ENCODE measurements at regions not wholly inside any gene's neighbourhood (a gene's known extent, or its start where the extent isn't known, plus 50 kb on each side); places are given as distances from the start of the nearest gene placed in this dataset.

DNA sequence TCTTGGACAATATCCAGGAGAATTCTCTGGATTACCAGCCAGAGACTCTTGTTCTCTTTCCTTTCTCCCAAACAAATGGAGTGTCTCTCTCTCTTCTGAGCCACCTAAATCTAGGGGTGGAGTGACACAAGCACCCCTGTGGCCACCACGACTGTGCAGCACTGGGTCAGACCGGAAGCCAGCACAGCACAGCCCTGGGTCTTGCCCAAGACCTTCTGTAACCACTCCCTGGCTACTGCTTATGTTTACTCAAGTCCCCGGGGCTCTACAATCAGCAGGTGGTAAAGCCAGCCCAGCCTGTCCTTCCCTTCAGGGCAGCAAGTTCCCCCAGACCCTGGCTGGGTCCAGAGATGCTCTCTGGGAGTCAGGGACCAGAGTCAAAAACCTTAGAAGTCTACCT lies 110.0 kb upstream of the TUT7 start:
- no peak for TF ChIP-seq POLR2A (IDR thresholded peaks at IDR 0.05)
- TF ChIP-seq, protein P1, sequence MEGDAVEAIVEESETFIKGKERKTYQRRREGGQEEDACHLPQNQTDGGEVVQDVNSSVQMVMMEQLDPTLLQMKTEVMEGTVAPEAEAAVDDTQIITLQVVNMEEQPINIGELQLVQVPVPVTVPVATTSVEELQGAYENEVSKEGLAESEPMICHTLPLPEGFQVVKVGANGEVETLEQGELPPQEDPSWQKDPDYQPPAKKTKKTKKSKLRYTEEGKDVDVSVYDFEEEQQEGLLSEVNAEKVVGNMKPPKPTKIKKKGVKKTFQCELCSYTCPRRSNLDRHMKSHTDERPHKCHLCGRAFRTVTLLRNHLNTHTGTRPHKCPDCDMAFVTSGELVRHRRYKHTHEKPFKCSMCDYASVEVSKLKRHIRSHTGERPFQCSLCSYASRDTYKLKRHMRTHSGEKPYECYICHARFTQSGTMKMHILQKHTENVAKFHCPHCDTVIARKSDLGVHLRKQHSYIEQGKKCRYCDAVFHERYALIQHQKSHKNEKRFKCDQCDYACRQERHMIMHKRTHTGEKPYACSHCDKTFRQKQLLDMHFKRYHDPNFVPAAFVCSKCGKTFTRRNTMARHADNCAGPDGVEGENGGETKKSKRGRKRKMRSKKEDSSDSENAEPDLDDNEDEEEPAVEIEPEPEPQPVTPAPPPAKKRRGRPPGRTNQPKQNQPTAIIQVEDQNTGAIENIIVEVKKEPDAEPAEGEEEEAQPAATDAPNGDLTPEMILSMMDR (IDR thresholded peaks at IDR 0.05) = no peak
- 42 to 55% methylated on average over 3 of the region's 3 CpGs for WGBS, 2 donors
- DNase-seq (ENCODE audit: low spot score in 2 of 2) = no peak
- no peak overlapping the region for H3K4me3 ChIP-seq (ENCODE audit: low read depth, poor library complexity, severe bottlenecking)
- intact Hi-C loops (cut with DNase I; ENCODE audit: low total_unique reads) = no loop called here

- H3K4me3 ChIP-seq (ENCODE audit: low read depth, poor library complexity, severe bottlenecking) = no peak overlapping the region
- intact Hi-C loops (cut with DNase I; ENCODE audit: low total_unique reads) = no loop called here
- no peak for DNase-seq (ENCODE audit: low spot score in 2 of 2)
- WGBS, 2 donors = 74 to 81% methylated on average over 11 of the region's 11 CpGs
- TF ChIP-seq, protein P1 (IDR thresholded peaks at IDR 0.05) = no peak
- TF ChIP-seq POLR2A (IDR thresholded peaks at IDR 0.05) = no peak
Measured at GRCh38 chr9:86460216-86461002, 106.2 kb upstream of the TUT7 start.

DNA sequence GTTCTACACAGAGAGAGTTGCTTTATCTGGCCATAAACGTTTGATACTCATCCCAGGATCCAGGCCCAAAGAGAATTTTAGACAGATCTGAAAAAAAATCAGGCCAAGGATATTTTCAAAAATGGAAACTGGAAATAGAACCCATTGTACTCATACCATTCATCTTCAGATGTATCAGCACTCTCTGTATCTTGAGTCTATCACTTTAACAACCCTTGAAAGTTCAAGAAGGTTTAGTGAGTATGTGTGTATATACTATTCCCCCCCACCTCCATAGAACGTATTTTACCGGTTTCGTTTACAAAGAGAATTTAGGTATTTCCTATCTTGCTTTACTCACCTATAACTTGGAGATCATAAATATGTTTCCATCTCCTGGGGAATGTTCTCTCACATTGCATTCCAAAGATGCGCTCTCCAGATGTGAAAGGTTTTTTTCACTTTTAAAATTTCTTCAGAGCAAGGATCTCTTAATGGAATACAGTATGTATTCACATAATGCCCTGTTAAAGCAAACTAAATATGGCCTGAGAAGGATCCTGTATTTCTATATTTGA lies 105.5 kb upstream of the TUT7 start:
- WGBS, 2 donors = 69 to 80% methylated on average over 5 of the region's 5 CpGs
- H3K4me3 ChIP-seq (ENCODE audit: low read depth, poor library complexity, severe bottlenecking) = no peak overlapping the region
- no peak for DNase-seq (ENCODE audit: low spot score in 2 of 2)
- intact Hi-C loops (cut with DNase I; ENCODE audit: low total_unique reads) = loop anchor here (10.0 kb wide), 1 partner anchor 1135 kb away; no protein-coding TSS in a partner anchor
- TF ChIP-seq, protein P1 (IDR thresholded peaks at IDR 0.05) = no peak
- TF ChIP-seq POLR2A (IDR thresholded peaks at IDR 0.05) = no peak

- TF ChIP-seq, protein P1 (IDR thresholded peaks at IDR 0.05) = no peak
- TF ChIP-seq POLR2A (IDR thresholded peaks at IDR 0.05) = no peak
- no peak overlapping the region for H3K4me3 ChIP-seq (ENCODE audit: low read depth, poor library complexity, severe bottlenecking)
- intact Hi-C loops (cut with DNase I; ENCODE audit: low total_unique reads) = loop anchor here (10.0 kb wide), 1 partner anchor 1136 kb away; no protein-coding TSS in a partner anchor
- no peak for DNase-seq (ENCODE audit: low spot score in 2 of 2)
Measured at GRCh38 chr9:86459191-86459590, 105.0 kb upstream of the TUT7 start.

DNA sequence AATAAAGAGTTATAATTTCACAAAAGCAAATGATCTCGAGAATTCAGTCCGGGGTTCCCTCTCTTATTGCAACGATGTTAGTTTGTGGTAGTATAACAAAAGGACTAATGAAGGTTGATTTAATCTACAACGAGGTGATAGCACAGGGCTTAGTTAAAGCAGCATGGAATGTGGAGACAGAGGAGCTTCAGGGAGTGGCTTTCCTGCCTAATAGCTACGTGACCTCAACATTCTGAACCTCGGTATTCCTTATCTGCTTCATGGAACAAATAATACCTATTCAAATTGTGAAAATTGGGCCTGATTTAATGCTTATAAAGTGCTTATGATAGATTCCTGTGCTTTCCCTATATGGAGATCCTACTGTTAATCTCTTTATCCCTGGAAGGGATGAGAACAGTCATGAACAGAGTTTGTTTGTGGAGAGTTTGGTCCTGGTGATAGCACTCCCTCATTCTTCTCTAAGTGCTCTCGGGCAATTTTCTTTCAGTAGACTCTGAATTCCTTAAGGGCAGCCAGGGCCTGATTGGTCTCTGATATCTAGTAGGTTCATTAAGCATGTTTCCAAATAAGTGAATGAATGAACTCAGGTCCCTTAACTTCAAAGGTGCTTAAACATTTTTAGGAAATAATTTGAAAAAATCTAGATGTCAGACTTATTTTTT lies 104.1 kb upstream of the TUT7 start:
- no peak overlapping the region for H3K4me3 ChIP-seq (ENCODE audit: low read depth, poor library complexity, severe bottlenecking)
- WGBS, 2 donors = 71 to 72% methylated on average over 7 of the region's 7 CpGs
- intact Hi-C loops (cut with DNase I; ENCODE audit: low total_unique reads) = loop anchor here (10.0 kb wide), 1 partner anchor 1136 kb away; no protein-coding TSS in a partner anchor
- DNase-seq (ENCODE audit: low spot score in 2 of 2) = no peak
- no peak for TF ChIP-seq POLR2A (IDR thresholded peaks at IDR 0.05)
- TF ChIP-seq, protein P1 (IDR thresholded peaks at IDR 0.05) = no peak
